HL-60/S4 treated with retinoic acid at 250 ng/mL for 4 days and 3 days (cell line): ENCODE measurements at regions not wholly inside any gene's neighbourhood (a gene's known extent, or its start where the extent isn't known, plus 50 kb on each side); places are given as distances from the start of the nearest gene placed in this dataset.
"Not testable (repeated sequence)": the region's sequence is repeated elsewhere in the genome, so short reads cannot be mapped to it uniquely, and the experiment has no call there.

Source experiments
- in situ Hi-C: fragments of 300-500 bp; cut with MboI; formaldehyde crosslinking; loops from 2 replicates; pipeline ENCODE4 v1.7.0; 2022; ENCODE audit warnings: low sequenced_read_pairs

DNA sequence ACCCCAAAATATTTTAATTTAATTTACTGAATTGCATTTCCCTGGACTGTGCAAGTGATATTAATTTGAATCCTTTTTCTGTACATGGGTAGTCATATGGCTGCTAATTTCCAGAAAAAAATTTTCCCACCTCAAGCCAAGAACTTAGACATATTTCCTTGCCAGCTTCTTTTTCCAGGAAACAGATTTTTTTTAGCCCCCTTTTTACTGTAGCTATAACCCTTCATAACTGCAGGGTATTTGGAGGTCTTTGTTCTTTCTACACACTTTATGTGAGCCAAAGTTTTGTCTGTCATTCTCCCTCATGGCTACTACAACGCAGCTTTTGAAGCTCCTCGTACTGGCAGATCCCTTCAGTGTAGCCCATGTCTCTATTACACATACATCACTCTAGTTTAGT, 261.2 kb upstream of the PIK3R1 start:
- in situ Hi-C loops = no loop called here

DNA sequence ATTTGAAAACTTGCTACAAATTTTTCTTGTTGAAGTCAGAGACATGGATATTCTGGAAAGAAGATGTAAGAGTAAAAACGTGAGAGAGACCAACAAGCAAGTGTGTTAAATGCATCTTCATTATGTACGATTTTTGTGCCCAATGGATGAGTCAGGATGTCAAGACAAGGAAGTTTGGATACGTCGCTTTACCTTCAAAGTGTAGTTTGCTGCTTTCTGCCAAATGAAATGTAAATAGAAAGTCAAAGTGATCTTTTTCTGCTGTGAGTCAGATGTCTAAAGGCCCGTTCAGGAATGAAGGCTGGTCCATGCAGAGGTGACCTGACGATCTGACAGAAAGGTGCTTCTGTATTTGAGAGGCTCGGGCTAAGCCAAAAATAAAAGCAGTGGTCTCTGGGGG, 273.1 kb upstream of the PIK3R1 start:
- in situ Hi-C loops = no loop called here

DNA sequence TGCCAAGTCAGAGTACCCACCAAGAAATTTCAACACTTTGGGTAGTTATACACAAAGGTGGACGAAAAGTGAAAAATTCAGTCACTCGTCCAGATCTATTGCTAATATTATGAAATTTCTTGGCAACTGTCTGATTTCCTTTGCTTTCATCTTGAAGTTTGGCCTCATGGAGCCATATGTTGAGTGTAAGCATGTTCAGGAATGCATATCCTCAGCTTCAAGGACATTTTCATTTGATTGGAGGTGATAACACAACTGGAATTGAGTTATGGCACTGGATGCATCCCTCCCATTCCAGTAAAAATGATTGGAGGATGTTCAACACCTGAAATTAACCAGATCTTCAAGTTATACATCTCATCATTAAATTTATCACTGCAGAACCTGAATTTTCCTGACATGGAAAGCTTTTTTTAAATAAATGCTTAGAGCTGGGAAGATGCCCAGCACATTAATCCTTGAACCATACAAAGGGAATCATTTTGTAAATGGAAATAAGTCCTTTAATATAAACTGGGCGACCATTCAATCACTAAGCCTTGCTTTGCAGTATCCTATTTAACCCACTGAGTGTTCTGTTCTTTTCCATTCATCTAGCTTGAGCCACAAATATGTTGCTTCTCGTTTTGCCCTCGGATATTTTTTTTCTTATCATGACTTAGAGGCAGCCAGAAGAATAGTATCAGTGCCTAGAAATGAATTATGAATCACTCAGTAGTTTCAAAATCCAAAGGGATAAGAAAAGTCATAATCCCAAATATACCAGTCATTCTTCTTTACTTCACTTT, 273.7 kb upstream of the PIK3R1 start:
- in situ Hi-C loops = no loop called here

- in situ Hi-C loops = no loop called here
Measured at GRCh38 chr5:67935908-67936566, 279.5 kb upstream of the PIK3R1 start.

DNA sequence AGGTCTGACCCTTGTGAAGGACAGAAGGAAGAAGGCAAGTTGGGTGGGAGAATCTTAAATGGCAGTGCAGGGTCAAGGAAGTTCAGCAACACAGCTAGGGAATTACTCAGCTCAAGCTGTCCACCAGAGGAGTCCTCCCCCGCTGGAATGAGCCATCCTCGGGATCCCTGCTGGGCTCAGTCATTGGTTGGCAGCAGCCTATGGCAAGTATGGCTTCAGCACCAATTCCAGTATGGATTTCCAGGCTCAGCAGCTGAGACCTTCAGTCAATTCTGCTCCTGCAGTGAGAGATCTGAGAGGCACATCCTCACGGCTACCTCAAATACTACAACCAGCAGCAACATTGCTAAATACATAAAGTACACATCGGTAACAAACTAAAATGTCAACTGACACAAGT, 280.6 kb upstream of the PIK3R1 start:
- in situ Hi-C loops = no loop called here

- in situ Hi-C loops = no loop called here
Measured at GRCh38 chr5:67925511-67925910, 290.0 kb upstream of the PIK3R1 start.

DNA sequence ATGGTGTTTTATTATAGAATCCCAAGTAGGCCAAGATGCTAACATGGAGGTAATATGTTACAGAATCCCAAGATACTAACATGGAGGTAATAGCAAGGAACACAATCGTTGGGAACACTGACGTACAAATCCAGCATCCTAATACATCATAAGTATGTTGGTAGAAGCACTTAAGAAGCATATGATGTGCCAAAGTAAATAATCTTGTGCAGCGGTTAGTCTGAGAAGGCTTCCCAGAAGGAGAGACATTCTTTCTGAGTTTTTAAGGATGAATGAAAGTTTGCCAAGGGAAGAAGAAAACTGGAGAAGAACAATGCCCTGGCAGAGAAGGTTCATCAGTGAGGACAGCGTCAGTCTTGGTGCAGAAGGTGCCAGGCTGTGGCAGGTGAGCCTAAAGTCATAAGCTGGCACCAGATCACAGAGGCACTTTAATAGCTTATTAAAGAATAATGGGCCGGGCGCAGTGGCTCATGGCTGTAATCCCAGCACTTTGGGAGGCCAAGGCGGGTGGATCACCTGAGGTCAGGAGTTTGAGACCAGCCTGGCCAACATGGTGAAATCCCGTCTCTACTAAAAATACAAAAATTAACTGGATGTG, 294.5 kb upstream of the PIK3R1 start:
- in situ Hi-C loops = no loop called here

GRCh38 chr5:67919532-67919931, 296.0 kb upstream of the PIK3R1 start:
- in situ Hi-C loops = not testable (repeated sequence)

DNA sequence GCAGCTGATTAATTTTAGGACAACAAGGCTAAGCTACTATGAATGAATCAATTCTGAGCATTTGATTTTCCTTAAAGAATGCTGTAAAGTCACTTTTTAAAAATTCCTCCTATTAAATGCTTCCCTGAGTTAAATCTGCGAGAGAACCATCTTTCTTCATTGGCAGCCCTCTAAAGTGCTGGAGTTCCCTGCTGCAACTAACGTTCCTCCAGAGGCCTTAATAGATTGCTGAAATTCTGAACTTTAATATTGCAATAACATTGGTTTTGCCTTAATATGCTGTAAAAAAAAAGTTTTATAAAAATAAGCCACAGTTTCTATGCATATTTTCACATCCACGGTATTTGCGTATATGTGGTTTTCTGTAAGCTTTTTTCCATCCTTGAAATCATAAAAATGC, 298.0 kb upstream of the PIK3R1 start:
- in situ Hi-C loops = no loop called here

DNA sequence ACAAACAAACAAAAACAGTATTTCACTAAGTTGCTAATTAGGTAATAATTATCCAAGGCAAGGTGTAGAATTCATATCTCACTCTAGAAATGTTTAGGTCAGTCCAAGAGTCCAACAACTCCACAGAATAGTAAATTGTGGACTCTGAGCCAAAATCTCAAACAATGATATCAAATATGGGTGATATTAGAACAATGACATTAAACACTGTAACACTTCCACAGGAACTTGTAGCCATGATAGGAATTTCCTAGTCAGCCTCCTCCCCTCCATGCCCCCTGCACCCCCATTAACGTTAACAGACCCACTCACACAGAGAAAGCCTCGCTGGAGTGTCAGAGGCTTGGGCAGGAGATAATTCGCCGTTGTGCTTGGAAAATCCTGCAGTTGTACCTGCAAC, 305.0 kb upstream of the PIK3R1 start:
- in situ Hi-C loops = no loop called here

GRCh38 chr5:67908126-67908765, 307.3 kb upstream of the PIK3R1 start:
- in situ Hi-C loops = no loop called here

DNA sequence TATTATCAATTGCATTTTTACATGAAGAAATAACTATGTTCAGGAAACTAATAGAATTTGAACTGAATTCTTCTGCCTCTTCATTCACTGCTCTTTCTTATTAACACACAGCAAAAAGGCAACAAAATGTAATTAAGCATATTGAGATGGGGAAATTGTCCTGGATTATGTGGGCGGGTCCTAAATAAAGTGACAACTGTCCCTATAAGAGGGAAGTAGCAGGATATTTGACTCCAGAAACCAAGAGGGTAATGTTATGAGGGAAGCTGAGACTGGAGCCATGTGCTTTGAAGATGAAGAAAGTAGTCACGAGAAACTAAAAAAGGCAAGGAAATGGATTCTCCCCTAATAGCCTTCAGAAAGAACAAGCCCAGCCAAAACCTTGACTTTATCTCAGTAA, 311.2 kb upstream of the PIK3R1 start:
- in situ Hi-C loops = no loop called here

DNA sequence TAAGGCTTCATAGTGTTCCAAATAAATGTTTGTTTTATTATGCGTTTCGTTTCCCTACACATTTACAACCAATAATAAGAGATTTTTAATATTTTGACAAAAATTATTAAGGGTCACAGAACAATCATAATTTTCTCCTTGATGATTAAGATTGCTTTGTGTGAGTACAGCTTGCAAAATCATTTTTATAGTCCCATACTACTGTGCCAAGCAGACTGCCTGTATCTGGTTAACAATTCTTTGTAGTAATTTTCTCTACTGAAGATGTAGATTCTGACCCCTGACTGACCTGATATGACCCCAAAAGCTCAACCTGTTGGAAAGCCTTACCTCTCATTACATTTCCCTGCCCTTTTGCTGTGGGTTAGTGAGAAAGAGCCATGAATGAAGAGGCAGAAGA, 311.9 kb upstream of the PIK3R1 start:
- in situ Hi-C loops = no loop called here

DNA sequence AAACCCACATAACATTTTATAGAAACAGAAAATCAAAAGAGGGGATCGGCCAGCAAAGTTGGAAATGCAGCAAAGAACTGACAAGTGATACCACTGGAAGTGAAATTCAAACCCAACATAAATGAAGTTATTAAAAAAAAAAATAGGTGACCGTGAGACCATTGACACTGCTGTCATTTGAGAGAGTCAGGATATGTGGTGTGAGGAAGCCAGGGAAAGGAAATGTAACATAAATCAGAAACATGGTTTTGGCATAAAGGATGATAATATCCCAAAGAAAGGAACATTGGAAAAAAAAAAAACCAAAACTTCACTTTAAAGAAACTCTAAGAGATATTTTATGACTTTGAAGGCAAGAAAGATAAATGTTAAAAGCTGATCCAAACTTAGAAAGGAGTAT, 312.4 kb upstream of the PIK3R1 start:
- in situ Hi-C loops = no loop called here

GRCh38 chr5:67902497-67902830, 313.1 kb upstream of the PIK3R1 start:
- in situ Hi-C loops = no loop called here

DNA sequence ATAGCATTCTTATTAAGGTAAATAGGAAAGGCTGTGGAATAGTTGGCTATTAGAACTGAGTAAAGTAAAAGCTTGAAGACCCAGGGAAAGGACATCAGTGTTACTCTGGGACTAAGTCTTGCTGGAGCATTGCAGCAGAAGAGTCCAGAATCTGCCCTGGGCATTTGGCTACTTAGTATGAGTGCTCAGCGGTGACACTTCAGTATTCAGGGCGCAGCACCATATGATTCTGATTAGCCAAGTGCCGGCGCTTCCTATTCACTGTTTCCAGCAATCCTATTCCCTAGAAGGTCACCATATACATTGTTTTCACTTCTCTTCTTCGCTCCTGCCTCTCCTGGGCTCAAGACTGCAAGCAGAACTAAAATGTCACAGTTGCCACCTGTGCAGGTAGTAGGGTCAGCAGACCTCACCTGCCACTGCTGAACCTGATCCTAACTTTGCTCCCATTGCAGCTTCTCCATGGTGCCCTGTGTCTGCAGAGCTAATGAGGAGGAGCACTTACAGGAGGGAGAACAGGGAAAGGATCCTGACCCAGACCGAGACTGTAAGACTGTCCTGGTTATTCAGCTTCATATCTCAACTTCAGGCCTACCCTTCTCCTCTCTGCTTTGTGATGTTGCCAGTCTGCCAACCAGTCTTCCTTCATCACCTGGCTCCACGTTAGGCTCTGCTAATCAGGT, 313.6 kb upstream of the PIK3R1 start:
- in situ Hi-C loops = no loop called here

- in situ Hi-C loops = no loop called here
Measured at GRCh38 chr5:67900514-67900913, 315.0 kb upstream of the PIK3R1 start.

- in situ Hi-C loops = no loop called here
Measured at GRCh38 chr5:67897980-67898379, 317.6 kb upstream of the PIK3R1 start.

DNA sequence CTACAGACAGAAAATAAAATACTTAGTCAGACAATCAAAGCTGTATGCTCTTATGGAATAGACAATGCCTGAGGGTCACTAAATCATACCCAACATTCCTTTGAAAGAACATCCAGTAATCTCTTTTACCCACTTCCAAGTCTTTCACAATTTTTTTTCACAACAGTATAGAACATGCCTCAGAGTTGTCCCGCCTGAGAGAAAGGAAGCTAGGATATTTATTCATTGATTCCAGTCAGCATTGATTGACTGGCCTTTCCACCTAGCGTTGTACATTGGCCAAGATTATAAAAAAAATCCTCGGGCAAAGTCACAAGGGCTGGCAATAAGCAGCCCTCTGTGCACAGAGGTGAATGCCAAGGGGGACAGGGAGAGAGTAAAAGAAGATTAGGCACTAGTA, 318.1 kb upstream of the PIK3R1 start:
- in situ Hi-C loops = no loop called here

DNA sequence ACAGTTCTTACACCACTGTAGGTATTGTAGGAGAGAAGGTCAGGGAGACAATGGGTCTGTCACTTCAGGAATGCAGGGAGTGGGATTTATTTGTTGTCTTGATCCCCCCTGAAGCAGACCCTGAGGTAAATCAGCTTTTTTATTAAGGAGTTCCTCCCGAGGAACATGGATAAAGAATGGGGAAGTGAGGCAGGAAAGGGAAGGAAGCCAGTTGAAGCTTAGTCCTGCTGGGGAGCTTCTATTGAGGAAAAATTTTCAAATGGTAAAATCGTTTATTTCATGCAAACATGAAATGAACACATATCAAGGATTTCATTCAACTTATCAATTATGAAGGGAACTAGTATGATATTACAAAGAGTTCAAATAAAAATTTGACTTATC, 318.6 kb upstream of the PIK3R1 start:
- in situ Hi-C loops = no loop called here

GRCh38 chr5:67896311-67896929, 319.1 kb upstream of the PIK3R1 start:
- in situ Hi-C loops = no loop called here
